Neural cell (in vitro differentiated cells): ENCODE measurements at regions not wholly inside any gene's neighbourhood (a gene's known extent, or its start where the extent isn't known, plus 50 kb on each side); places are given as distances from the start of the nearest gene placed in this dataset.

Source experiments
- CTCF ChIP-seq: fragments of 450-650 bp; IDR thresholded peaks from 2 replicates; pipeline ENCODE4 v1.5.1; 2014; ENCODE audit warnings: antibody characterized with exemption, mild to moderate bottlenecking, moderate library complexity; ENCODE audit not compliant: poor library complexity, severe bottlenecking
- EP300 ChIP-seq: fragments of 450-650 bp; conservative IDR thresholded peaks from 2 replicates; pipeline ENCODE4 v1.6.1; 2014; ENCODE audit warnings: antibody characterized with exemption, mild to moderate bottlenecking, moderate library complexity; ENCODE audit not compliant: poor library complexity, severe bottlenecking
- EZH2 ChIP-seq: fragments of 200-600, 300-800 bp; shearing (Covaris generic), sonication (generic); IDR thresholded peaks from 2 replicates; pipeline ENCODE4 v1.6.1; 2014; ENCODE audit warnings: antibody characterized with exemption, low read length, borderline replicate concordance, mild to moderate bottlenecking; ENCODE audit not compliant: insufficient read depth, poor library complexity, severe bottlenecking
- POLR2AphosphoS5 ChIP-seq: IDR thresholded peaks from 2 replicates; pipeline ENCODE4 v1.6.1; 2012
- RAD21 ChIP-seq: fragments of 450-650 bp; conservative IDR thresholded peaks from 2 replicates; pipeline ENCODE4 v1.6.1; 2014; ENCODE audit warnings: antibody characterized with exemption, mild to moderate bottlenecking, moderate library complexity
- REST ChIP-seq: IDR thresholded peaks from 2 replicates; pipeline ENCODE4 v1.6.1; 2012; ENCODE audit warnings: borderline replicate concordance
- TAF1 ChIP-seq: IDR thresholded peaks from 2 replicates; pipeline ENCODE4 v1.6.1; 2012; ENCODE audit warnings: low read depth

- TF ChIP-seq CTCF: no peak
- TF ChIP-seq EZH2: no peak
- no peak for TF ChIP-seq POLR2AphosphoS5
- no peak for TF ChIP-seq REST
- TF ChIP-seq EP300: no peak
- no peak for TF ChIP-seq RAD21
- no peak for TF ChIP-seq TAF1
These were observed 122.3 kb upstream of the RUNX1 start for GRCh38 chr21:35171385-35171784.
